Type B pancreatic cell (in vitro differentiated cells): ENCODE measurements at regions not wholly inside any gene's neighbourhood (a gene's known extent, or its start where the extent isn't known, plus 50 kb on each side); places are given as distances from the start of the nearest gene placed in this dataset.

Source experiments
- DNase-seq: peaks from one replicate; pipeline ENCODE4 v3.0.0; 2021; ENCODE audit warnings: mixed read lengths; ENCODE audit not compliant: unreplicated experiment; ENCODE audit errors: extremely low spot score
- H3K27ac Mint-ChIP-seq: 2 replicates; pipeline ENCODE4 v1.8.0; 2021; ENCODE audit warnings: mild to moderate bottlenecking, mixed read lengths
- H3K27me3 Mint-ChIP-seq: 2 replicates; pipeline ENCODE4 v1.8.0; 2021; ENCODE audit warnings: mixed read lengths
- H3K36me3 Mint-ChIP-seq: 2 replicates; pipeline ENCODE4 v1.8.0; 2021; ENCODE audit warnings: mixed read lengths
- H3K4me1 Mint-ChIP-seq: one replicate; pipeline ENCODE4 v1.8.0; 2021; ENCODE audit warnings: mixed read lengths; ENCODE audit not compliant: unreplicated experiment
- H3K4me3 Mint-ChIP-seq: 2 replicates; pipeline ENCODE4 v1.8.0; 2021; ENCODE audit warnings: mild to moderate bottlenecking, mixed read lengths
- H3K9me3 Mint-ChIP-seq: 2 replicates; pipeline ENCODE4 v1.8.0; 2021; ENCODE audit warnings: mixed read lengths
- CTCF ChIP-seq: fragments of 200-600 bp; sonication (generic); conservative IDR thresholded peaks from 2 replicates; pipeline ENCODE4 v1.5.0; 2021; ENCODE audit warnings: antibody characterized with exemption, mild to moderate bottlenecking

- Mint-ChIP-seq H3K27ac (no peak overlapping the region), H3K36me3 (no peaks in the 10 kb centered on the region), H3K9me3 (peaks cover 3% of the 10 kb centered on the region), H3K4me1 (peaks cover 30% of the 10 kb centered on the region), H3K27me3 (peaks cover 2% of the 10 kb centered on the region), H3K4me3 (peak overlapping the region; percentile 16)
- DNase-seq: no peak
- no peak for TF ChIP-seq CTCF
Measured at GRCh38 chr13:47133011-47133445, 236.2 kb upstream of the HTR2A start.

GRCh38 chr13:47129461-47129860 is 232.6 kb upstream of the HTR2A start:
- no peak for DNase-seq
- H3K4me1 Mint-ChIP-seq: peaks cover 24% of the 10 kb centered on the region
- H3K27me3 Mint-ChIP-seq: peaks cover 2% of the 10 kb centered on the region
- H3K27ac Mint-ChIP-seq: no peak overlapping the region
- TF ChIP-seq CTCF: no peak
- no peaks in the 10 kb centered on the region for H3K9me3 Mint-ChIP-seq
- no peak overlapping the region for H3K4me3 Mint-ChIP-seq
- no peaks in the 10 kb centered on the region for H3K36me3 Mint-ChIP-seq

DNA sequence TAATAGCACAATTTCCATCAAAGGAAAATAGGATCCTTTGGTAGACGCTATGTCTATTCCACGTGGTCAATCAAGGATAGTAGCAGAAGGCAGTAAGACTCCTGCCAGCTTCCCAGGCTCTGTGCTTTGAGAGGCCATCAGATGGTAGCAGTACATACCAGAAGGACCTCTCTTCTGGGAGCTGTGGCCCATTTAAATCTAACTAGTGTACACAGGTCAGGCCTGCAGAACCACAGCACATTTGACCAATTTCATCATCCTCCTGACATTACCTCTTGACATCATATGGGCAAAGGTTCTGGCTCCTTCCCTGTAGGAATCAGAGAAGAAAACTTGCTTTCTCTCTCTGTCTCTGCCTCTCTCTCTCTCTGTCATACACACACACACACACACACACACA is 229.6 kb upstream of the HTR2A start:
- Mint-ChIP-seq H3K9me3 (no peaks in the 10 kb centered on the region), H3K36me3 (no peaks in the 10 kb centered on the region), H3K4me1 (peaks cover 7% of the 10 kb centered on the region), H3K27ac (no peak overlapping the region), H3K4me3 (no peak overlapping the region), H3K27me3 (peaks cover 2% of the 10 kb centered on the region)
- no peak for DNase-seq
- TF ChIP-seq CTCF: no peak

DNA sequence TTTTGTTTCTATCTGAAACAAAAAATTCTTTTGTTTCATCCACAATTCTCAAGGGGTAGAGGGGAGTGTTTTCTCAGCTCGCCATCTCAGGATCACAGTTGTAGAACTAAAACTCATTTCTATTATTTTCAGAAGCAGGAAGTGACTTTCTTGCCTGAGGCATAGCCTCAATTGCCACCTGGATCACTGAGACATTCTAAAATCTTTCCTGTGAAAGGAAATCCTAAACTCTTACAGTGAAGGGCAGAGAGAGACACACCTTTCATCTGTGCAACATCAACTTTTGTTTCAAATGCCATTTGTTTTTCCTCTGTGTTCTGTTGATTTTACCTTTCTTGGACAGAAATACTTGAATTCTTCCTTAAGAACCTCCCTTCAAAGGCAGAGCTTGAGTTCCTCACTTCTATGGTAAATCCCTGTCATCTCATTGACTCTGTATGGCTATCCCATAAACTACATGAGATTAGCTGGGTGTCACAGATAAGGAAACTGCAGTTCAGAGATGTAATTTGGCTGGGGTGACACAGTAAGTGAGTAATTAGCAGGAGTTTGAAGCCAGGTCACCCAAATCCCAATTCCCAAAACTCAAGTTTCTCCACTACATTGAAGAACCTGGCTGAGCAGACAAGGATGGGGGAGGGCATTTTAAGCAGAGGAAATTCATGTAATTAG is 224.4 kb upstream of the HTR2A start:
- no peak for TF ChIP-seq CTCF
- peaks cover 19% of the 10 kb centered on the region for H3K4me1 Mint-ChIP-seq
- DNase-seq: no peak
- no peaks in the 10 kb centered on the region for H3K27me3 Mint-ChIP-seq
- no peak overlapping the region for H3K27ac Mint-ChIP-seq
- H3K9me3 Mint-ChIP-seq: peaks cover 7% of the 10 kb centered on the region
- H3K36me3 Mint-ChIP-seq: no peaks in the 10 kb centered on the region
- no peak overlapping the region for H3K4me3 Mint-ChIP-seq

DNA sequence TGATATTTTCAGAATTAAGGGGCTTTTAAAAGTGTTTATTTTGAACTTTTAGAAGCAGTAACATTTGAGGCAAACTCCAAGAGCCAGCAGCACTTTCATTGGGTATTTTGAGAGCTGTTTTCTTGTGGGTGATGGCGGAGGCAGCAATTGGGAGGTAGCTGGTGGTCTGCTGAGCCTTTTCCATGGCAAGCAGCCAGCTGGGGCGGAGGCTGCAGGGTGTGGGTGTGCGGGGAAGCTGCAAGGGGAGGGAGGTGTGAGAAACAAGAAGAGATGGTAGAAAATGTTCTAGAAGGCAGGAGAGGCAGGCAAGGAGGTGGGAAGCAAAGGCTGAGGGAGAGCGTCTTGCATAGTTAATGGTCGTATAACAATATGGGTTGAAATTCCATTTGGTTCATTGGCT is 223.4 kb upstream of the HTR2A start:
- H3K27ac Mint-ChIP-seq: no peak overlapping the region
- H3K4me3 Mint-ChIP-seq: no peak overlapping the region
- no peak for DNase-seq
- peaks cover 7% of the 10 kb centered on the region for H3K9me3 Mint-ChIP-seq
- no peaks in the 10 kb centered on the region for H3K36me3 Mint-ChIP-seq
- peaks cover 19% of the 10 kb centered on the region for H3K4me1 Mint-ChIP-seq
- no peaks in the 10 kb centered on the region for H3K27me3 Mint-ChIP-seq
- TF ChIP-seq CTCF: no peak
